ENCODE measurements at regions not wholly inside any gene's neighbourhood (a gene's known extent, or its start where the extent isn't known, plus 50 kb on each side); places are given as distances from the start of the nearest gene placed in this dataset.

- H3K9ac ChIP-seq (ENCODE audit: insufficient read depth, low read length): no peak overlapping the region
Observed at GRCh38 chr15:95194746-95195145, 963.4 kb downstream of the MCTP2 start.

GRCh38 chr15:95196176-95196915 is 965.0 kb downstream of the MCTP2 start:
- H3K27me3 ChIP-seq (ENCODE audit: control insufficient read depth, insufficient read depth, low read length): no peaks in the 10 kb centered on the region
- H3K36me3 ChIP-seq (ENCODE audit: control insufficient read depth, insufficient read depth, low read length): no peaks in the 10 kb centered on the region
- no peak overlapping the region for H3K27ac ChIP-seq (ENCODE audit: insufficient read depth, low read length)
- H3K9me3 ChIP-seq (ENCODE audit: control insufficient read depth, insufficient read depth, low read depth, low read length): no peaks in the 10 kb centered on the region
- TF ChIP-seq CTCF (conservative IDR thresholded peaks at IDR 0.05 in 1 of 2, IDR thresholded peaks at IDR 0.05 in 1 of 2; ENCODE audit: low read depth in 1 of 2, low read length in 2 of 2) (no peak), EZH2 (IDR thresholded peaks at IDR 0.05; ENCODE audit: low read length, missing control alignments) (no peak)
- no peaks in the 10 kb centered on the region for H3K79me2 ChIP-seq (ENCODE audit: control insufficient read depth, insufficient read depth, low read length)
- no peak overlapping the region for H3K9ac ChIP-seq (ENCODE audit: insufficient read depth, low read length)
- DNase-seq (ENCODE audit: low read depth in 2 of 2): peak in 1 of 2 donors; percentile 35
- no peaks in the 10 kb centered on the region for H4K20me1 ChIP-seq (ENCODE audit: control insufficient read depth, extremely low read depth, insufficient read depth, low read length)
- H2AFZ ChIP-seq (ENCODE audit: low read length): no peak overlapping the region
- H3K4me1 ChIP-seq (ENCODE audit: control insufficient read depth, extremely low read depth, insufficient read depth, low read length): no peaks in the 10 kb centered on the region
- no peak overlapping the region for H3K4me2 ChIP-seq (ENCODE audit: extremely low read depth, insufficient read depth, low read length)
- no peak overlapping the region for H3K4me3 ChIP-seq (replicated peaks in 1 of 4; ENCODE audit: control extremely low read depth in 1 of 4, insufficient read depth in 1 of 4, low read depth in 3 of 4, low read length in 4 of 4)

More at GRCh38 chr15:95194746-95195145, 963.4 kb downstream of the MCTP2 start:
- TF ChIP-seq EZH2 (IDR thresholded peaks at IDR 0.05; ENCODE audit: low read length, missing control alignments) (no peak), CTCF (conservative IDR thresholded peaks at IDR 0.05 in 1 of 2, IDR thresholded peaks at IDR 0.05 in 1 of 2; ENCODE audit: low read depth in 1 of 2, low read length in 2 of 2) (no peak)
- DNase-seq (ENCODE audit: low read depth in 2 of 2): no peak
- H3K4me3 ChIP-seq (replicated peaks in 1 of 4; ENCODE audit: control extremely low read depth in 1 of 4, insufficient read depth in 1 of 4, low read depth in 3 of 4, low read length in 4 of 4): no peak overlapping the region
- H3K9me3 ChIP-seq (ENCODE audit: control insufficient read depth, insufficient read depth, low read depth, low read length): no peaks in the 10 kb centered on the region
- H3K4me1 ChIP-seq (ENCODE audit: control insufficient read depth, extremely low read depth, insufficient read depth, low read length): no peaks in the 10 kb centered on the region
- H3K27me3 ChIP-seq (ENCODE audit: control insufficient read depth, insufficient read depth, low read length): no peaks in the 10 kb centered on the region
- no peaks in the 10 kb centered on the region for H4K20me1 ChIP-seq (ENCODE audit: control insufficient read depth, extremely low read depth, insufficient read depth, low read length)
- H2AFZ ChIP-seq (ENCODE audit: low read length): no peak overlapping the region
- no peaks in the 10 kb centered on the region for H3K36me3 ChIP-seq (ENCODE audit: control insufficient read depth, insufficient read depth, low read length)
- no peak overlapping the region for H3K27ac ChIP-seq (ENCODE audit: insufficient read depth, low read length)
- H3K4me2 ChIP-seq (ENCODE audit: extremely low read depth, insufficient read depth, low read length): no peak overlapping the region
- no peaks in the 10 kb centered on the region for H3K79me2 ChIP-seq (ENCODE audit: control insufficient read depth, insufficient read depth, low read length)

GRCh38 chr15:95202569-95203349 is 971.4 kb downstream of the MCTP2 start:
- H3K79me2 ChIP-seq (ENCODE audit: control insufficient read depth, insufficient read depth, low read length): no peaks in the 10 kb centered on the region
- no peak overlapping the region for H3K9ac ChIP-seq (ENCODE audit: insufficient read depth, low read length)
- H3K9me3 ChIP-seq (ENCODE audit: control insufficient read depth, insufficient read depth, low read depth, low read length): no peaks in the 10 kb centered on the region
- TF ChIP-seq EZH2 (IDR thresholded peaks at IDR 0.05; ENCODE audit: low read length, missing control alignments): no peak
- TF ChIP-seq CTCF (conservative IDR thresholded peaks at IDR 0.05 in 1 of 2, IDR thresholded peaks at IDR 0.05 in 1 of 2; ENCODE audit: low read depth in 1 of 2, low read length in 2 of 2): no peak
- no peak overlapping the region for H2AFZ ChIP-seq (ENCODE audit: low read length)
- no peaks in the 10 kb centered on the region for H3K27me3 ChIP-seq (ENCODE audit: control insufficient read depth, insufficient read depth, low read length)
- no peak overlapping the region for H3K4me2 ChIP-seq (ENCODE audit: extremely low read depth, insufficient read depth, low read length)
- no peak overlapping the region for H3K4me3 ChIP-seq (replicated peaks in 1 of 4; ENCODE audit: control extremely low read depth in 1 of 4, insufficient read depth in 1 of 4, low read depth in 3 of 4, low read length in 4 of 4)
- no peak overlapping the region for H3K27ac ChIP-seq (ENCODE audit: insufficient read depth, low read length)
- DNase-seq (ENCODE audit: low read depth in 2 of 2): peak; percentile 20 to 50
- H3K4me1 ChIP-seq (ENCODE audit: control insufficient read depth, extremely low read depth, insufficient read depth, low read length): no peaks in the 10 kb centered on the region
- H4K20me1 ChIP-seq (ENCODE audit: control insufficient read depth, extremely low read depth, insufficient read depth, low read length): no peaks in the 10 kb centered on the region
- no peaks in the 10 kb centered on the region for H3K36me3 ChIP-seq (ENCODE audit: control insufficient read depth, insufficient read depth, low read length)

All from fibroblast of lung (primary cell).